GM23338 (cell line): ENCODE measurements at regions not wholly inside any gene's neighbourhood (a gene's known extent, or its start where the extent isn't known, plus 50 kb on each side); places are given as distances from the start of the nearest gene placed in this dataset.

ENCODE experiments used
- ATAC-seq: fragments of 200-7000 bp; cut with Tn5 transposase; 3 replicates; pipeline ENCODE4 v1.9.1; 2020
- DNase-seq: peaks from one replicate; pipeline ENCODE4 v3.0.0-alpha.2; 2015; ENCODE audit warnings: low spot score
- H2AFZ ChIP-seq: fragments of 200-600 bp; sonication (generic); 2 replicates; pipeline ENCODE4 v1.8.0; 2016; ENCODE audit warnings: antibody characterized with exemption, mild to moderate bottlenecking, moderate library complexity
- H3F3A ChIP-seq: fragments of 200-600 bp; sonication (generic); replicated peaks from 2 replicates; pipeline ENCODE4 v1.8.0; 2017; ENCODE audit warnings: antibody characterized with exemption, mixed run types, low read depth
- H3K27ac ChIP-seq: fragments of 200-600 bp; sonication (generic); 2 replicates; pipeline ENCODE4 v1.6.1; 2016; ENCODE audit warnings: low read depth
- H3K27me3 ChIP-seq: fragments of 200-600 bp; sonication (generic); 2 replicates; pipeline ENCODE4 v1.8.0; 2016; ENCODE audit warnings: mild to moderate bottlenecking, mixed run types, moderate library complexity; ENCODE audit not compliant: insufficient read depth
- H3K36me3 ChIP-seq: fragments of 200-600 bp; sonication (generic); 2 replicates; pipeline ENCODE4 v1.8.0; 2016; ENCODE audit warnings: mild to moderate bottlenecking; ENCODE audit not compliant: insufficient read depth
- H3K4me1 ChIP-seq: fragments of 200-600 bp; sonication (generic); 2 replicates; pipeline ENCODE4 v1.8.0; 2016; ENCODE audit warnings: mild to moderate bottlenecking, moderate library complexity; ENCODE audit not compliant: insufficient read depth
- H3K4me2 ChIP-seq: fragments of 200-600 bp; sonication (generic); 2 replicates; pipeline ENCODE4 v1.7.1; 2017; ENCODE audit warnings: mixed run types
- H3K4me3 ChIP-seq: fragments of 200-600 bp; sonication (generic); 2 replicates; pipeline ENCODE4 v1.6.1; 2016; ENCODE audit warnings: mixed run types
- H3K79me2 ChIP-seq: fragments of 200-600 bp; sonication (generic); replicated peaks from 2 replicates; pipeline ENCODE4 v1.8.0; 2017; ENCODE audit warnings: mild to moderate bottlenecking; ENCODE audit not compliant: insufficient read depth
- H3K9me2 ChIP-seq: fragments of 200-600 bp; sonication (generic); 2 replicates; pipeline ENCODE4 v1.8.0; 2017; ENCODE audit not compliant: insufficient read depth
- H4K20me1 ChIP-seq: fragments of 200-600 bp; sonication (generic); replicated peaks from 2 replicates; pipeline ENCODE4 v1.8.0; 2017; ENCODE audit warnings: mild to moderate bottlenecking; ENCODE audit not compliant: insufficient read depth
- H3K27ac Mint-ChIP-seq: 2 replicates; pipeline ENCODE4 v1.8.0; 2020; ENCODE audit warnings: inconsistent platforms, mild to moderate bottlenecking, moderate library complexity, mixed read lengths
- H3K27me3 Mint-ChIP-seq: 3 replicates; pipeline ENCODE4 v1.8.0; 2022; ENCODE audit warnings: low read depth, mild to moderate bottlenecking, moderate library complexity, mixed read lengths, inconsistent platforms; ENCODE audit not compliant: insufficient read depth, poor library complexity
- H3K36me3 Mint-ChIP-seq: 3 replicates; pipeline ENCODE4 v1.8.0; 2021; ENCODE audit warnings: low read depth, mild to moderate bottlenecking, inconsistent platforms, moderate library complexity, mixed read lengths
- H3K4me1 Mint-ChIP-seq: 3 replicates; pipeline ENCODE4 v1.8.0; 2020; ENCODE audit warnings: mild to moderate bottlenecking, inconsistent platforms, mixed read lengths
- H3K4me3 Mint-ChIP-seq: 3 replicates; pipeline ENCODE4 v1.8.0; 2021; ENCODE audit warnings: moderate library complexity, mild to moderate bottlenecking, inconsistent platforms, mixed read lengths
- H3K9me3 Mint-ChIP-seq: 3 replicates; pipeline ENCODE4 v1.8.0; 2020; ENCODE audit warnings: moderate library complexity, mild to moderate bottlenecking, inconsistent platforms, mixed read lengths
- CREB1 ChIP-seq: fragments of 250-450 bp; sonication (Bioruptor Pico); IDR thresholded peaks from 2 replicates; pipeline ENCODE4 v1.5.0; 2020; ENCODE audit warnings: low read depth, mild to moderate bottlenecking, moderate library complexity
- CTCF ChIP-seq, 2 experiments: fragments of 200-600 bp in 1 of 2; sonication (generic) in 1 of 2; conservative IDR thresholded peaks; 2 replicates each; pipeline versions ENCODE4 v1.5.1 to v1.6.1; 2016 to 2017; ENCODE audit warnings: antibody characterized with exemption in 2 of 2, low read depth in 2 of 2, mild to moderate bottlenecking in 2 of 2, moderate library complexity in 1 of 2
- EZH2phosphoT487 ChIP-seq: fragments of 200-600 bp; sonication (generic); IDR thresholded peaks from one replicate; pipeline ENCODE4 v1.8.1; 2018; ENCODE audit warnings: antibody characterized with exemption; ENCODE audit not compliant: unreplicated experiment
- JUNB ChIP-seq: IDR thresholded peaks from one replicate; pipeline ENCODE4 v1.6.1; 2016; ENCODE audit warnings: antibody characterized with exemption; ENCODE audit not compliant: unreplicated experiment
- NANOG ChIP-seq: IDR thresholded peaks from 2 replicates; pipeline ENCODE4 v1.6.1; 2016; ENCODE audit warnings: antibody characterized with exemption, borderline replicate concordance
- POLR2AphosphoS5 ChIP-seq: IDR thresholded peaks from 2 replicates; pipeline ENCODE4 v1.6.1; 2016; ENCODE audit warnings: antibody characterized with exemption, low read depth
- REST ChIP-seq: IDR thresholded peaks from one replicate; pipeline ENCODE4 v1.6.1; 2018; ENCODE audit warnings: antibody characterized with exemption; ENCODE audit not compliant: unreplicated experiment
- ZNF114 ChIP-seq: fragments of 250-450 bp; sonication (Bioruptor Pico); IDR thresholded peaks from 2 replicates; pipeline ENCODE4 v1.5.0; 2020; ENCODE audit warnings: mild to moderate bottlenecking, moderate library complexity
- ZNF331 ChIP-seq: fragments of 250-450 bp; sonication (Bioruptor Pico); IDR thresholded peaks from 2 replicates; pipeline ENCODE4 v1.5.0; 2020; ENCODE audit warnings: low read depth, mild to moderate bottlenecking, moderate library complexity
- TF ChIP-seq, protein P1 (sequence below): fragments of 250-450 bp; sonication (Bioruptor Pico); IDR thresholded peaks from 2 replicates; pipeline ENCODE4 v1.5.0; 2020; ENCODE audit warnings: mild to moderate bottlenecking, moderate library complexity
- TF ChIP-seq, protein P2 (sequence below): IDR thresholded peaks from 2 replicates; pipeline ENCODE4 v1.6.1; 2016; ENCODE audit warnings: antibody characterized with exemption

GRCh38 chr2:66948234-66948633 lies 448.9 kb upstream of the ETAA1 start:
- DNase-seq: no peak
- Histone ChIP-seq H3K79me2 (no peaks in the 10 kb centered on the region), H3K4me3 (no peak overlapping the region), H3K4me1 (no peaks in the 10 kb centered on the region), H3K27me3 (no peaks in the 10 kb centered on the region), H3K36me3 (no peaks in the 10 kb centered on the region), H3K27ac (no peak overlapping the region), H4K20me1 (no peaks in the 10 kb centered on the region), H2AFZ (no peak overlapping the region), H3F3A (no peaks in the 10 kb centered on the region), H3K9me2 (no peaks in the 10 kb centered on the region), H3K4me2 (no peak overlapping the region)
- no peaks in the 10 kb centered on the region for H3K36me3 Mint-ChIP-seq
- H3K27me3 Mint-ChIP-seq: no peaks in the 10 kb centered on the region
- no peaks in the 10 kb centered on the region for H3K4me1 Mint-ChIP-seq
- H3K9me3 Mint-ChIP-seq: no peaks in the 10 kb centered on the region
- ATAC-seq: no peak
- H3K27ac Mint-ChIP-seq: no peak overlapping the region
- TF ChIP-seq, protein P1, sequence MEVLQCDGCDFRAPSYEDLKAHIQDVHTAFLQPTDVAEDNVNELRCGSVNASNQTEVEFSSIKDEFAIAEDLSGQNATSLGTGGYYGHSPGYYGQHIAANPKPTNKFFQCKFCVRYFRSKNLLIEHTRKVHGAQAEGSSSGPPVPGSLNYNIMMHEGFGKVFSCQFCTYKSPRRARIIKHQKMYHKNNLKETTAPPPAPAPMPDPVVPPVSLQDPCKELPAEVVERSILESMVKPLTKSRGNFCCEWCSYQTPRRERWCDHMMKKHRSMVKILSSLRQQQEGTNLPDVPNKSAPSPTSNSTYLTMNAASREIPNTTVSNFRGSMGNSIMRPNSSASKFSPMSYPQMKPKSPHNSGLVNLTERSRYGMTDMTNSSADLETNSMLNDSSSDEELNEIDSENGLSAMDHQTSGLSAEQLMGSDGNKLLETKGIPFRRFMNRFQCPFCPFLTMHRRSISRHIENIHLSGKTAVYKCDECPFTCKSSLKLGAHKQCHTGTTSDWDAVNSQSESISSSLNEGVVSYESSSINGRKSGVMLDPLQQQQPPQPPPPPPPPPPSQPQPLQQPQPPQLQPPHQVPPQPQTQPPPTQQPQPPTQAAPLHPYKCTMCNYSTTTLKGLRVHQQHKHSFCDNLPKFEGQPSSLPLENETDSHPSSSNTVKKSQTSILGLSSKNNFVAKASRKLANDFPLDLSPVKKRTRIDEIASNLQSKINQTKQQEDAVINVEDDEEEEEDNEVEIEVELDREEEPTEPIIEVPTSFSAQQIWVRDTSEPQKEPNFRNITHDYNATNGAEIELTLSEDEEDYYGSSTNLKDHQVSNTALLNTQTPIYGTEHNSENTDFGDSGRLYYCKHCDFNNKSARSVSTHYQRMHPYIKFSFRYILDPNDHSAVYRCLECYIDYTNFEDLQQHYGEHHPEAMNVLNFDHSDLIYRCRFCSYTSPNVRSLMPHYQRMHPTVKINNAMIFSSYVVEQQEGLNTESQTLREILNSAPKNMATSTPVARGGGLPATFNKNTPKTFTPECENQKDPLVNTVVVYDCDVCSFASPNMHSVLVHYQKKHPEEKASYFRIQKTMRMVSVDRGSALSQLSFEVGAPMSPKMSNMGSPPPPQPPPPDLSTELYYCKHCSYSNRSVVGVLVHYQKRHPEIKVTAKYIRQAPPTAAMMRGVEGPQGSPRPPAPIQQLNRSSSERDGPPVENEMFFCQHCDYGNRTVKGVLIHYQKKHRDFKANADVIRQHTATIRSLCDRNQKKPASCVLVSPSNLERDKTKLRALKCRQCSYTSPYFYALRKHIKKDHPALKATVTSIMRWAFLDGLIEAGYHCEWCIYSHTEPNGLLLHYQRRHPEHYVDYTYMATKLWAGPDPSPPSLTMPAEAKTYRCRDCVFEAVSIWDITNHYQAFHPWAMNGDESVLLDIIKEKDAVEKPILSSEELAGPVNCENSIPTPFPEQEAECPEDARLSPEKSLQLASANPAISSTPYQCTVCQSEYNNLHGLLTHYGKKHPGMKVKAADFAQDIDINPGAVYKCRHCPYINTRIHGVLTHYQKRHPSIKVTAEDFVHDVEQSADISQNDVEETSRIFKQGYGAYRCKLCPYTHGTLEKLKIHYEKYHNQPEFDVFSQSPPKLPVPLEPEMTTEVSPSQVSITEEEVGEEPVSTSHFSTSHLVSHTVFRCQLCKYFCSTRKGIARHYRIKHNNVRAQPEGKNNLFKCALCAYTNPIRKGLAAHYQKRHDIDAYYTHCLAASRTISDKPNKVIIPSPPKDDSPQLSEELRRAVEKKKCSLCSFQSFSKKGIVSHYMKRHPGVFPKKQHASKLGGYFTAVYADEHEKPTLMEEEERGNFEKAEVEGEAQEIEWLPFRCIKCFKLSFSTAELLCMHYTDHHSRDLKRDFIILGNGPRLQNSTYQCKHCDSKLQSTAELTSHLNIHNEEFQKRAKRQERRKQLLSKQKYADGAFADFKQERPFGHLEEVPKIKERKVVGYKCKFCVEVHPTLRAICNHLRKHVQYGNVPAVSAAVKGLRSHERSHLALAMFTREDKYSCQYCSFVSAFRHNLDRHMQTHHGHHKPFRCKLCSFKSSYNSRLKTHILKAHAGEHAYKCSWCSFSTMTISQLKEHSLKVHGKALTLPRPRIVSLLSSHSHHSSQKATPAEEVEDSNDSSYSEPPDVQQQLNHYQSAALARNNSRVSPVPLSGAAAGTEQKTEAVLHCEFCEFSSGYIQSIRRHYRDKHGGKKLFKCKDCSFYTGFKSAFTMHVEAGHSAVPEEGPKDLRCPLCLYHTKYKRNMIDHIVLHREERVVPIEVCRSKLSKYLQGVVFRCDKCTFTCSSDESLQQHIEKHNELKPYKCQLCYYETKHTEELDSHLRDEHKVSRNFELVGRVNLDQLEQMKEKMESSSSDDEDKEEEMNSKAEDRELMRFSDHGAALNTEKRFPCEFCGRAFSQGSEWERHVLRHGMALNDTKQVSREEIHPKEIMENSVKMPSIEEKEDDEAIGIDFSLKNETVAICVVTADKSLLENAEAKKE (CRISPR knock-in tag): no peak
- no peak for TF ChIP-seq NANOG
- TF ChIP-seq, protein P2, sequence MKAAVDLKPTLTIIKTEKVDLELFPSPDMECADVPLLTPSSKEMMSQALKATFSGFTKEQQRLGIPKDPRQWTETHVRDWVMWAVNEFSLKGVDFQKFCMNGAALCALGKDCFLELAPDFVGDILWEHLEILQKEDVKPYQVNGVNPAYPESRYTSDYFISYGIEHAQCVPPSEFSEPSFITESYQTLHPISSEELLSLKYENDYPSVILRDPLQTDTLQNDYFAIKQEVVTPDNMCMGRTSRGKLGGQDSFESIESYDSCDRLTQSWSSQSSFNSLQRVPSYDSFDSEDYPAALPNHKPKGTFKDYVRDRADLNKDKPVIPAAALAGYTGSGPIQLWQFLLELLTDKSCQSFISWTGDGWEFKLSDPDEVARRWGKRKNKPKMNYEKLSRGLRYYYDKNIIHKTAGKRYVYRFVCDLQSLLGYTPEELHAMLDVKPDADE: no peak
- TF ChIP-seq EZH2phosphoT487: no peak
- TF ChIP-seq ZNF114: no peak
- no peak for TF ChIP-seq JUNB
- no peak for TF ChIP-seq CTCF (conservative IDR thresholded peaks at IDR 0.05; ENCODE audit: low read depth in 2 of 2)
- TF ChIP-seq REST: no peak
- no peak for TF ChIP-seq CREB1 (CRISPR knock-in tag)
- TF ChIP-seq POLR2AphosphoS5: no peak
- no peak for TF ChIP-seq ZNF331
- no peak overlapping the region for H3K4me3 Mint-ChIP-seq
